ENCODE measurements at regions not wholly inside any gene's neighbourhood (a gene's known extent, or its start where the extent isn't known, plus 50 kb on each side); places are given as distances from the start of the nearest gene placed in this dataset.
A peak's percentile ranks its signal among the peaks of the same experiment; 100 is the strongest.

DNA sequence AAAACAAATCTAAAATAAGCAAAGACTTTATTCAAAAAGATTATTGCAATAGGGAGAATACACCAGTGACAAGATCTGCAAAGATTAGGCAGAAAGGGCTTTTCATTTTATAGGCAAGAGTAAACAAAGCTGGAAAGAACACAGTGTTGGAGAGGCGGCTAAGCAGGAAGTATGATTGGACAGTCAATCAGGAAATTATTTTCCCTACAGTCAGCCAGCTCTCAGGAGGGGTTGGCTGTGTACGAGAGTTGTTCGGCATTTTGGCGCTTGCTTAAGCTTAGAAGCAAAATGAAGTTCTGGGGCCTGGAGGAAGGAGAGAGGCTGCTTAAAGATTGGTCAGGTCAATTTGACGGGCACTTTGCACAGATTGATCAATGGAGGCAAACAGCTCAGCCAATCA, 1030.5 kb downstream of the TLE4 start:
- WGBS, 2 experiments (ENCODE audit: extremely low coverage in 1 of 2, insufficient coverage in 1 of 2, insufficient read length in 1 of 2, insufficient replicate concordance in 2 of 2, low coverage in 1 of 2, low lambda C conversion rate in 2 of 2, missing lambda C conversion rate in 1 of 2): 91% methylated on average over 4 of the region's 5 CpGs; no CpG with 5 or more reads in 1 of the 2 experiments
- Histone ChIP-seq H4K8ac (ENCODE audit: extremely low read depth, insufficient read depth, low read length) (no peak overlapping the region), H3K27ac (ENCODE audit: low read depth, low read length) (no peak overlapping the region), H2BK120ac (replicated peaks; ENCODE audit: low read depth, low read length) (no peak overlapping the region), H4K91ac (replicated peaks; ENCODE audit: insufficient read length, low read length) (no peak overlapping the region), H3K4me1 (replicated peaks in 1 of 4; ENCODE audit: control insufficient read depth in 3 of 4, insufficient read depth in 4 of 4, low read length in 3 of 4) (no peaks in the 10 kb centered on the region; a peak in 1 of 7 replicates), H3K23ac (ENCODE audit: insufficient read length) (no peak overlapping the region), H3K4me2 (ENCODE audit: insufficient read depth in 1 of 2, low read depth in 2 of 2, low read length in 2 of 2) (no peak overlapping the region), H3K36me3 (ENCODE audit: control insufficient read depth in 2 of 4, insufficient read depth in 4 of 4, low read length in 3 of 4) (no peaks in the 10 kb centered on the region), H3K18ac (ENCODE audit: extremely low read depth, low read length) (no peak overlapping the region), H2BK12ac (ENCODE audit: low read depth, low read length) (no peak overlapping the region), H4K20me1 (replicated peaks in 1 of 2; ENCODE audit: control insufficient read depth in 1 of 2, insufficient read depth in 2 of 2, low read length in 2 of 2) (no peaks in the 10 kb centered on the region), H3K4ac (replicated peaks; ENCODE audit: insufficient read length, low read depth, low read length) (no peak overlapping the region), H2BK20ac (ENCODE audit: low read length) (no peak overlapping the region), H3K56ac (replicated peaks; ENCODE audit: insufficient read length, low read depth, low read length) (no peak overlapping the region), H3K9ac (replicated peaks in 1 of 4; ENCODE audit: extremely low read depth in 1 of 4, low read depth in 3 of 4, low read length in 3 of 4) (no peak overlapping the region), H3K79me2 (ENCODE audit: control insufficient read depth in 1 of 2, insufficient read depth in 2 of 2, low read length in 2 of 2) (no peaks in the 10 kb centered on the region), H3K27me3 (replicated peaks in 1 of 4; ENCODE audit: control insufficient read depth in 3 of 4, extremely low read depth in 1 of 4, insufficient read depth in 3 of 4, low read length in 3 of 4) (no peaks in the 10 kb centered on the region), H2BK5ac (ENCODE audit: low read depth, low read length) (no peak overlapping the region), H3K79me1 (ENCODE audit: low read depth, low read length) (no peaks in the 10 kb centered on the region), H2BK15ac (ENCODE audit: low read length) (no peak overlapping the region), H3K23me2 (ENCODE audit: low read depth, low read length) (no peaks in the 10 kb centered on the region), H2AFZ (ENCODE audit: low read length) (0 out of 2 replicates have a peak overlapping the region, but pooled peaks have one; percentile 73), H4K5ac (ENCODE audit: insufficient read length, low read depth, low read length) (no peak overlapping the region), H2AK5ac (ENCODE audit: low read depth, low read length) (no peak overlapping the region), H3K4me3 (ENCODE audit: extremely low read depth in 1 of 4, insufficient read depth in 2 of 4, low read depth in 3 of 4, low read length in 4 of 4) (no peak overlapping the region), H3K9me3 (ENCODE audit: insufficient read depth in 2 of 2, low read depth in 1 of 2, low read length in 1 of 2) (no peaks in the 10 kb centered on the region), H3K14ac (ENCODE audit: insufficient read length) (no peak overlapping the region)
- no peak for FAIRE-seq
- ChIA-PET CTCF (ENCODE audit: partially characterized antibody) (interaction anchor here (0.7 to 2.3 kb wide), 2 partner anchors 10 to 316 kb away, joined by 4 to 5 read pairs; no protein-coding TSS in a partner anchor), POLR2A (ENCODE audit: partially characterized antibody) (no interaction called here)
- DNase-seq (ENCODE audit: low read depth in 1 of 2, low spot score in 2 of 2): no peak
- TF ChIP-seq SIX5 (IDR thresholded peaks at IDR 0.05; ENCODE audit: low read depth, low read length) (no peak), RAD21 (IDR thresholded peaks at IDR 0.05 in 1 of 2, conservative IDR thresholded peaks at IDR 0.05 in 1 of 2; ENCODE audit: low read depth in 2 of 2, low read length in 2 of 2) (no peak), YY1 (IDR thresholded peaks at IDR 0.05; ENCODE audit: low read depth, low read length) (no peak), RXRA (IDR thresholded peaks at IDR 0.05; ENCODE audit: insufficient read depth, low read depth, low read length) (no peak), JUND (IDR thresholded peaks at IDR 0.05; ENCODE audit: low read length) (no peak), TAF1 (IDR thresholded peaks at IDR 0.05; ENCODE audit: low read depth, low read length) (no peak), CHD2 (IDR thresholded peaks at IDR 0.05; ENCODE audit: low read length) (no peak)
